ENCODE measurements at regions not wholly inside any gene's neighbourhood (a gene's known extent, or its start where the extent isn't known, plus 50 kb on each side); places are given as distances from the start of the nearest gene placed in this dataset.

GRCh38 chr1:80799457-80799856 is 1001.3 kb upstream of the ADGRL2 start:
- no peak overlapping the region for H3K9ac ChIP-seq (ENCODE audit: low read depth in 1 of 2, low read length in 2 of 2)
- H3K27ac ChIP-seq (ENCODE audit: low read depth in 1 of 2, low read length in 2 of 2), result no peak overlapping the region
- TF ChIP-seq JUND (IDR thresholded peaks at IDR 0.05), result no peak
- TF ChIP-seq FOXA1 (IDR thresholded peaks at IDR 0.05), result no peak
- TF ChIP-seq SP1 (IDR thresholded peaks at IDR 0.05), result no peak
- TF ChIP-seq HNF4A (conservative IDR thresholded peaks at IDR 0.05), result no peak
- no peak for TF ChIP-seq ATF3 (IDR thresholded peaks at IDR 0.05)
- no peak for TF ChIP-seq YY1 (IDR thresholded peaks at IDR 0.05)
- no peak for TF ChIP-seq REST (IDR thresholded peaks at IDR 0.05)
- TF ChIP-seq FOXA2 (IDR thresholded peaks at IDR 0.05), result no peak
- no peak for TF ChIP-seq GABPA (IDR thresholded peaks at IDR 0.05 in 1 of 2, conservative IDR thresholded peaks at IDR 0.05 in 1 of 2)
- TF ChIP-seq TAF1 (conservative IDR thresholded peaks at IDR 0.05), result no peak
- TF ChIP-seq EGR1 (IDR thresholded peaks at IDR 0.05; ENCODE audit: low read depth in 2 of 2), result no peak
- no peak for TF ChIP-seq MAX (IDR thresholded peaks at IDR 0.05)
- TF ChIP-seq CTCF (IDR thresholded peaks at IDR 0.05; ENCODE audit: low read depth, low read length, missing input control), result no peak
- TF ChIP-seq NR2F2 (IDR thresholded peaks at IDR 0.05), result no peak
- TF ChIP-seq ZBTB33 (IDR thresholded peaks at IDR 0.05), result no peak
- TF ChIP-seq RAD21 (IDR thresholded peaks at IDR 0.05), result no peak
- no peak for TF ChIP-seq RXRA (IDR thresholded peaks at IDR 0.05)
- no peak for TF ChIP-seq HNF4G (IDR thresholded peaks at IDR 0.05)
- WGBS, result 51% methylated on average over 2 of the region's 2 CpGs
- no peaks in the 10 kb centered on the region for H3K27me3 ChIP-seq (ENCODE audit: control insufficient read depth in 4 of 4, insufficient read depth in 4 of 4, low read length in 3 of 4)
- H3K4me1 ChIP-seq (ENCODE audit: control insufficient read depth in 4 of 4, insufficient read depth in 4 of 4, low read length in 3 of 4), result no peaks in the 10 kb centered on the region
- DNase-seq (ENCODE audit: low spot score), result no peak
- no peak overlapping the region for H3K4me3 ChIP-seq (ENCODE audit: low read depth in 1 of 3, low read length in 3 of 3)
- peaks cover 0 to 4% (median 0%) of the 10 kb centered on the region in 4 donors for H3K9me3 ChIP-seq (ENCODE audit: control insufficient read depth in 4 of 4, low read length in 3 of 4)
- no peaks in the 10 kb centered on the region for H3K36me3 ChIP-seq (ENCODE audit: control insufficient read depth in 4 of 4, insufficient read depth in 3 of 4, low read depth in 1 of 4, low read length in 3 of 4)

Measured in liver (tissue), 8 donors.